ENCODE measurements at regions not wholly inside any gene's neighbourhood (a gene's known extent, or its start where the extent isn't known, plus 50 kb on each side); places are given as distances from the start of the nearest gene placed in this dataset.

DNA sequence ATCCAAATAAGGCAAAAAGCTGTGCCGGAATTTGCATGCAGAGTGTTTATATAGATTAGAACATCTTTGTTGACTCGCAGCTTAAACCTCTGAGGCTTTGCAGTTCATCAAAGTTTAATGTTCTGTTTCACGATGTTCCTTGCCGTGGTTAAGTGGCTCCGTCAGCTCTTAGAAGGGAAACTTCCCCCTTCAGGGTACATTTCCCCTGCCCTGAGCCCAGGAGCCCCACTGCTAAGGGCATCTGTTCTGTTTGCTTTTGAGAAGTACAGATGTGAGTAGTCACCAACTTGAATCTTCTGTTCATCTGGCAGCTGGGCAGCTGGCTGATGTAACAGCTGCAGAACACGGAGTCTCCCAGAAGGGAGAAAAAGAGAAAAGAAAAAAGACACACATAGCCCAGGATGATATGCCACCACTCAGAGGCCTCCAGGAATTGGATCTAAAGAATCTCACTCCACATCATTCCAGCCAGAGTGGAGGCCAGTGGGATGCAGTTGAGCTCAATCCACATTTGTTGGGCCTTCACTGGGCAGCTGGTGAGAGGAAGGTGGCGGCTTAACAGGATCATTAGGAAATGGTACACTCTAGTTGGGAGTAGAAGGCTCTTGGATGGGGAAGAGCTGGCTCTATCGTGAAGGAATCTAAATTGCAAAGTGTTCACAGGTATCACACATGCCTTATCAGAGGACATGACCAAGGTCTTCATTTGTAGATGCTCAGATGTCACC, 178.7 kb upstream of the RBPJ start:
- in situ Hi-C loops (cut with HindIII; ENCODE audit: low pct_unique_long_range_greater_than_20kb, low sequenced_read_pairs): no loop called here

DNA sequence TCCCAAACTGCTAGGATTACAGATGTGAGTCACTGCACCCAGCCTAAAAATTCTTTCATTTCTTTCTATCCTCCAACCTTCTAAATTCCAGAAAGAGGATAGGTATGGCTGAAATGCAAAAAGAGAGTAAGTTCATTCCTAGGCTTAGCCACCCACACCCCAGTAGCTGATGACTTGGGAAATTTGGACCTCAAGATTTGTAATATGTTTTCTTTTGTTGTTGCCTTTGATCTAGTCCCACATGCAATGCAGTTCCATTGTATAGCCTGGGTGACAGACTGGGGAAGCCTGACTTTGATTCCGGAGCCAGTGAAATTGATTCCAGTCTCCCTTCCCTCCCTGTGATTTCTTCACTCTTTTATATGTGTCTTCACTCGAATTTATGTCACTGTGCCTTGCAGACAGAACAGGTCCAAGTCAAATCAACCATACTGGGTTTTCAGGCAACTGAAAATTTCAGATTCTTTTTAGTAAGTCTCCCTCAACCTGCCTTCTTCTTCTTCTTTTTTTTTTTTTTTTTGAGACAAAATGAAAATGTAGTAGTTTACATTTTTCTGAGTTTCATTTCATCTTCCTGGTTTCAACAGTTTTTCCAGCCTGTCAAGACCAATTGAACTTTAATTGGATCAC, 176.2 kb upstream of the RBPJ start:
- DNase-seq (ENCODE audit: low read depth): no peak
- in situ Hi-C loops (cut with HindIII; ENCODE audit: low pct_unique_long_range_greater_than_20kb, low sequenced_read_pairs): no loop called here

More for the DNA sequence above, 178.7 kb upstream of the RBPJ start:
- no peak for DNase-seq (ENCODE audit: low read depth)

DNA sequence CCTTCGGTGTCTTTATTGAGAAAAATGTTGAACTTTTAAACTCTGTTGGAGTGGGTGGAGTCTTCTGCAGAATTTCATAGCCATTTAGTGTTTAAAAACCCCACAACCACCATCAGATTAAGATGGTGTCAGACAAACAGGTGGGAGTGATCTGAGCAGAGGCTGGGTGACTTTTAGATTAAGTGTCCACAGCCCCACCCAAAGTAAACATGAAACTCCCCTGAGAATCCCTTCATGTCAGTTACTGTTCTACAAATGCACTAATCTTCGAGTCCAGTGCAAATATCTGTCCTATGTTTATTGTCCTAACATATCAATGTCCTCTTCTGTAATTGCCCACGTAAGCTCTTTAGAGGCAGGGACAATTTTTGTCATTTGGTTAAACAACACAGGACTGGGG, 175.6 kb upstream of the RBPJ start:
- in situ Hi-C loops (cut with HindIII; ENCODE audit: low pct_unique_long_range_greater_than_20kb, low sequenced_read_pairs): no loop called here
- DNase-seq (ENCODE audit: low read depth): no peak

DNA sequence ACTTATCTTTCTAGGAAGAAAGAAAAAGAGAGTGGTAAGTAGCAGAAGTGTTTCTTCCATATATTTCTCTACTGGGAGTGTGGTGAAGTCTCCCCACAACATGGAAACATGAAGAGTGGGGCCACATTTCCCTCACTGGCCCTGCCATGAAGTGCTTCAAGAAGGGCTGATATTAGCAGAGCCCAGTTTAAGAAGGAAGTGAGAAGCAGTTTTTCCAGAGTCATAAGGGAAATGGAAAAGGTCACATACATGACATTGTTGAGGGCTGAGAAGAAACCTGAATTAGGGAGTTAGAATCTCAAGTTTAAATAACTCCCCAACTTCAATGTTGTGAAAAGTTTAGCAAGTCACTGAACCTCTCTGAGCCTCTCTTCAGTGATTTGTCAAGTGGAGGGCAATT, 171.9 kb upstream of the RBPJ start:
- DNase-seq (ENCODE audit: low read depth): no peak
- in situ Hi-C loops (cut with HindIII; ENCODE audit: low pct_unique_long_range_greater_than_20kb, low sequenced_read_pairs): no loop called here

DNA sequence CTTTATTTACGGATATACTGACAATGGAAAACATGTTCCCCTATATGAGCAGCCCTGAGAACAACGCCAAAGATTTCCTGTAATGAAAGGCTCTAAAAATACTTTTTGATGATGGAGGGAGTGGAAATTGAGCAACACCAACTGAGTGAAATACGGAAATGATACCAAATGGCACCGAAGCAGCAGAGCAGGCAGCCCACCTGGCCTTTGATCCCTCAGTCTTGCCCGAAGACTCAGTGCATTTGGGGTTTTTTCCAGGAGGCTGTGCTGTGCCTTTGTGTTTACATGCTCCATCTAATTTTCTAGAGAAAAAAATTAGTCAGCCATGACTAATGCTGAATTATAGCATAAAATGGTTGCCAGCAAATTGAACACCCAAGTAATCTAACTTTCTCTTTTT, 169.9 kb upstream of the RBPJ start:
- in situ Hi-C loops (cut with HindIII; ENCODE audit: low pct_unique_long_range_greater_than_20kb, low sequenced_read_pairs): no loop called here
- DNase-seq (ENCODE audit: low read depth): no peak

DNA sequence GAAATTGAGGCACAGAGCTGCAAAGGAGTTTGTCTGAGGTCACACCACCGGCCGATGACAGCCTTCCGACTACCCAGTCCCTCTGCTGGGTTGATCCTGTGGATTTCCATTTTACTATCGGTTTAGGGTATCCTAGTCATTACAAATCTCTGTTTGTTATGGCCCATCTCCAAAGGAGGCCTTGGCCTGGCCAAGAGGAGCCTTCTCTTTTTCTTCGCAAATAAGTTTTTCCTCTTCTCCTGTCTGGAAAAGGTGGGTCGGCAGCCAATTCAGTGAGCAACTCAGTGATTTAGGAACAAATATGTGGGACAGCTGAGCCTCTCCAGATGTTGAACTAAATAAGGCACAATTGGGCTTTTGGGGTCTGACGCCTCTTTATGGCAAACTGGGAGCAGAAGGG, 169.2 kb upstream of the RBPJ start:
- in situ Hi-C loops (cut with HindIII; ENCODE audit: low pct_unique_long_range_greater_than_20kb, low sequenced_read_pairs): no loop called here
- no peak for DNase-seq (ENCODE audit: low read depth)

DNA sequence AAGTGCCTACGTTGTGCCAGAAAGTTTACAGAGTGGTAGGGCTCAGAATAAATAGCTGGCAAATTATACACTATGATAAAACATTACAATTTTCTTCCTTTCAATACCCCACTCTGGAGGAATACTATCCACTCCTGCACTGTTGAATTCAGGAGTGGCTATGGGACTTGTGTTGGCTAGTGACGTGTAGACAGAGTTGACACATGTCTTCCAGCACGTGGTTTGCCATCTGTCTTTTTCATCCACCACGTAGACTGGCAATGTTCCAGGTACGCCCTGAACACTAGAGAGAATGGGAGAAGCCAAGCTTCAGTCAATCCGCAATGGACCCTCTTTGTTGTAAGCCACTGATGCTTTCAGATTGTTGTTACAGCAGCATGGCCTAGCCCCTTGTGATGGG, 168.8 kb upstream of the RBPJ start:
- in situ Hi-C loops (cut with HindIII; ENCODE audit: low pct_unique_long_range_greater_than_20kb, low sequenced_read_pairs): no loop called here
- DNase-seq (ENCODE audit: low read depth): no peak

DNA sequence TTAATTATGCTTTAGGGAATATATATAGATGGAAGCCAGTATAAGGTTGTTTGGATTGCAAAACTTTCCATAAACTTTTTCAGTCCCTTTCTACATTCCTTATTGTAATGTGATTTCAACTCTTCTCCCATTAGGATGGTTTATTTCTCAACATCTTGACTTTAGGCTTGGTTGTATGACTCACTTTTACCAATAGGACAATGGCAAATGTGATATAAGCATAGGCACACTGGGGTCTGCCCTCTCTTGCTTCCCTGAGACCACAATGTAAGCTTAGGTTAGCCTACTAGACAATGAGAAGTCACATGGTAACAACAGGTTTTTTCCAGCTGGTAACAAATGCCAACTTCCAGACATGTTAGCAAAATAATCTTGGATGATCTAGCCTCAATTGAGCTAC, 163.3 kb upstream of the RBPJ start:
- in situ Hi-C loops (cut with HindIII; ENCODE audit: low pct_unique_long_range_greater_than_20kb, low sequenced_read_pairs): no loop called here
- no peak for DNase-seq (ENCODE audit: low read depth)

DNA sequence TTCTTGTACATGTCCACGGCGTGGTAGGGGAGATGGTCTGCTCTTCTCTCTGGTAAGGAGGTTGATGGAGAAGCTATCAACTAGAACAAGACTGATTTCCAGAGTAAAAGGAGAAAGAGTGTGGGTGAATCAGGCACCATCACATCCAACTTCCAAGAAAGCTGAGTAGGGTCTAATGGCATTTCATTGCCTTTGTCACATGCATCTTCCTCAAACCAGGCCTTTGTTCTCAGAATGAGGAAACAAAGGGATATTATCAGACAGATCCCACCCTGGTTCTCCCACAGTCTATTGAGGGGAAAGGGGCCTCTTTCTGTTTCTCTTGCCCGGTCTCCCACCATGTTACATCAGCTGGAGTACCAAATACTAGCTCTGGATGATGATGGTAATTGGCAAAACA, 160.2 kb upstream of the RBPJ start:
- in situ Hi-C loops (cut with HindIII; ENCODE audit: low pct_unique_long_range_greater_than_20kb, low sequenced_read_pairs): no loop called here
- no peak for DNase-seq (ENCODE audit: low read depth)

DNA sequence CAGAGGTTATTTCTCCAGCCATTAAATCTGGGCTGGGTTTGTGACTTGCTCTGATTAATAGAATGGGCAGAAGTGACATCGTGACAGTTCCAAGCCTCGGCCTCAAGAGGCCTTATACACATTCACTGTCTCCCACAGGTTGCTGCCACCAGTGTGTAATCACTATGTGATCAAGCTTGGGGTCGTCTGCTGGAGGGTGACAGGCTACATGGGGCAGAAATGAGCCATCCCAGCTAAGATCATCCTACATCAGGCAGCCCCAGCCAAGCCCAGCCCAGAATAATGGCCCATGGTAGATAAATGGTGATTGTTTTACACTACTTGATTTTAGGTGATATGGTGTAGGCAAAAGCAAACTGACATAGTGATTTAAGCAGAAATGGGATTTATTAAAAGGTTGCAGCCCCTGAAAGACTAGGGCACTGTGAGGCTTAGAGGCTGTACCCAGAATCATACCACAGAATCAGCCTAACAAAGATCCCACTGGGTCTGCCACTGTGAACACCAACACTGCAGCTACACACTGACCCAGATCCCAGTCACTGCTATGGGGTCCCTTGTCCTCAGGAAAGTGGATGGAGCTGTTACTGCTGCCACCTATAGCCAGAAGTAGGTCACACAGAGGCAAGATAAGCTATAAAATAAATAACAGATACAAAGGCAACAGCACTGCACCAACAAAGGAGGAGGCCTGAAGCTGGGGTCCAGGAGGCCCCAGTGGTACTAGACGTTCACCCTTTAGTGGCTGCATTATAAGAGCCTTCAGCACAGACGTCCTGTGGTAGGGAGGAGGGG, 159.6 kb upstream of the RBPJ start:
- in situ Hi-C loops (cut with HindIII; ENCODE audit: low pct_unique_long_range_greater_than_20kb, low sequenced_read_pairs): no loop called here
- DNase-seq (ENCODE audit: low read depth): no peak

DNA sequence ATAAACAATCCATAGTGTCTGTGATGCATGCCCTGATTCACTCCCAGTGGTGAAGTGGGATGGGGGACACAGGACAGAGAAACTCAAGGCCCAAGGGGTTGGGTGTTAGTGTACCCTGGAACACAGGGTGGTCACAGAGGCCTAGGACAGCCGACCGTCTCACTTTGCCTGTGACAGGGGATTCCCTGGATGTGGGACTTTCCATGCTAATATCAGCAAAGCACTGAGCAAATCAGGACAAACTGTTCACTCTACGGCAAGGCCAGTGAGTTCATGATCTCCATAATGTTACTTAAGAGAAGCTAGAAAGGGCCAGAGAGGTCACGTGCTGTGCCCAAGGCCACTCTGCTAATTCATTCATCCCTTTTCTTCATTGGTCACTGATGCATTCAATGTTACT, 158.7 kb upstream of the RBPJ start:
- no peak for DNase-seq (ENCODE audit: low read depth)
- in situ Hi-C loops (cut with HindIII; ENCODE audit: low pct_unique_long_range_greater_than_20kb, low sequenced_read_pairs): no loop called here

DNA sequence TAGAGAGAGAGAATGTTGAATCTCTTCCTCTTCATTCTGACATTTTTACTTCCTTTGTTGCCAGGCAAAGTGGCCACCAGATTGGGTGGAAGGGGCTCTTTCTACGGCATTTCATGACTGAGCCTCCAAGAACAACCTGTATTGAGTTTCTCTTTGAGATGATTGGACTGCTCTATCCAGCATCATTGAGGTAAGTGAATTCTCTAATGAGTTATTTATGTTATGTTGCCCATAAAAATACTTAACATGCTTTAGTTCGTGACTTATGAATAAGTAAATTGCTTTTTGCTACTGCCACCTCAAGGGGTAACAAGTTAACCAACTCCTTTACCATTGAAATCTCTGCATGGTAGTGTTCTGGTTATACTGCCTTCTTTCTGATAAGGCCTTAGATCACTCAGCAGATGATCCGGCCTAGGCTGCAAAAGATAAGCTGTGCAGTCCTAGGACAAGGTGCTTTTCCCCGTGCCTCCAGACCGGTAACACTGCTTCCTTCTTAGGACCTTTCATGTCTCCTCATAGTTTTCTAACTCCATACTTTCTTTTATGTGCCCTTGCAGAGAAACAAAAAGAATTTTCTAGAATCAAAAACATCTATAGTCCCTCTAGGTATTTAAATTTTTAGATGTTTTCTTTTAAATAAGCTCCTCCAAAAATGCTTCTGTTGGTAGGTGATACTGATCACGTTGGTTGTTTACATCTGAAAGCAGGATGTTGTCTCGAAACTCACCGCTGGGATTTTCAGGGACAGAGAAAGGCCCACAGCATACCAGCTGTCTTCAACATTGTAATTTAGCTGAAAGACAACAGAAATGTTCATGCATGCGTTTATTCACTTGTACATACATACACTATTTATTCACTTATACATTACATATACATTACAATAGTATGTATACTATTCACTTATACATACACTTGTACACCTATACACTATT, 157.1 kb upstream of the RBPJ start:
- in situ Hi-C loops (cut with HindIII; ENCODE audit: low pct_unique_long_range_greater_than_20kb, low sequenced_read_pairs): no loop called here
- DNase-seq (ENCODE audit: low read depth): no peak

DNA sequence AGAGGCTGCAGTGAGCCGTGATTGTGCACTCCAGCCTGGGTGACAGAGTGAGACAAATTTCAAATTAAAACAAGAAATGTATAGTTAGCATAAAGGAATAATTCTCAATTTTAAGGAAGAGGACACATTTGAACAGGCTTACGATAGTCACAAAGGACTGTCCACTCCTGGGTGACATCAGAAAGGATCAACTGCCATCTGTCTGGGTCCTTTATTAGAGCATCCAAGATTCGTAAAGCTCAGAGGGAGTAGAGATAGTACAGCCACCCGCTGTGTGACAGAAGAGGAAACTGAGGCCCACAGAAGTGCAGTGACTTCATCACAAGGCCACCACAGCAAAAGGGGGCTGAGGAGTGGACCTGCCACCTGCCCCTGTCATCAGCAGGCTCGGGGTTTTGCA, 149.3 kb upstream of the RBPJ start:
- no peak for DNase-seq (ENCODE audit: low read depth)
- in situ Hi-C loops (cut with HindIII; ENCODE audit: low pct_unique_long_range_greater_than_20kb, low sequenced_read_pairs): no loop called here

DNA sequence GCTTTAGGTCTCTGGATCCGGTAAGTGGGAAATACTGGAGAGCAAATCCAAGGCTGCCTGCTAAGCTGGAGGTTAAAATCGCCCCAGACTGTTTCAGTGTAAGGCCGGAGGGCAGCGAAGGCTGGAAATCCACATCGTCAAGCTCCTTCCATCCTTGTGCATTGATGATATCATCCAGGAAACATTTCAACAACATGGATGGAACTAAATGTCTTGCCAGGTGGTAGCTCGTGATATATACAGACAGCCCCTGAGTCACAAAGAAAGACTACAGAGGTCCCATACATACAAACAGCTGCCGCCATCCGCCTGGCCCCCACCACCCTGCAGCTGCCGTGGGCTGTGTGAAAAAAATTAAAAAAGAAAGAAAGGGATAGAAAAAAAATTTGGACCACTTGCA, 148.9 kb upstream of the RBPJ start:
- no peak for DNase-seq (ENCODE audit: low read depth)
- in situ Hi-C loops (cut with HindIII; ENCODE audit: low pct_unique_long_range_greater_than_20kb, low sequenced_read_pairs): no loop called here

DNA sequence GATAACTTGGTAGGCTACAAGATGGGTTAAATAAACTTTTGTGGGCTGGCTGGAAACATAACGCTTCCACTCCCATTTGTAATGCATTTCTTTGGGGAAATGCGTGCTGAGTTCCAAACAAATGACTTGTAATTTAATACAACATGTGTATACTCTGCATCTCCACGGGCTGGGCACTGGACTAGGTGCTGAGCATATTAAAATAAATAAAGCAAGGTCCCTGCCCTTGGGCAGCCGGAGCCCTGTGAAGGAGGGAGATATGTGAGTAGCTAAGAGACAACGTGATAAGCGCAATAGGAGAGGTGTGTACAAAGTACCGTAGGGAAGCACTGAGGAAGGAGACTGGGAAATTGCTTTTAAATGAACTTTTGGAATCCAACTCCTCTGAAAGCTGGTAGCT, 147.2 kb upstream of the RBPJ start:
- in situ Hi-C loops (cut with HindIII; ENCODE audit: low pct_unique_long_range_greater_than_20kb, low sequenced_read_pairs): no loop called here
- DNase-seq (ENCODE audit: low read depth): no peak

DNA sequence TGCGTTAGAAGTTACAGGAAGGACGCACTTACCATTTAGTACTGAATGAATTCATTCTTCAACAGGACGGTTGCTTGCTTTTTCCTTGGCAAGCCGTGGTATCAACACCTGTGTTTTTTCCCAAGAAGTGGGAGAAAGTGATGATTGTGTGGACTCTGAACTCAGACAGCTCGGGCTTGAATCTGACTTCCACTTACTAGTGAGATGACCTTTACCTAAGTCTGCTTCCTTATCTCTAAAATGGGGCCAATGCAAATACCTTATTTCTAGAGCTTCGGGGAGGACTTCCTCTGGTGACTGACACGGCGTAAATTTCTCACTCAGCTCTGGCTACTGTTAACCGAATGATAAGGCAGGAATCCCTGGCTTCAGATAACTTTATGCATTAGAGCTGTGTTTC, 146.8 kb upstream of the RBPJ start:
- DNase-seq (ENCODE audit: low read depth): no peak
- in situ Hi-C loops (cut with HindIII; ENCODE audit: low pct_unique_long_range_greater_than_20kb, low sequenced_read_pairs): no loop called here

DNA sequence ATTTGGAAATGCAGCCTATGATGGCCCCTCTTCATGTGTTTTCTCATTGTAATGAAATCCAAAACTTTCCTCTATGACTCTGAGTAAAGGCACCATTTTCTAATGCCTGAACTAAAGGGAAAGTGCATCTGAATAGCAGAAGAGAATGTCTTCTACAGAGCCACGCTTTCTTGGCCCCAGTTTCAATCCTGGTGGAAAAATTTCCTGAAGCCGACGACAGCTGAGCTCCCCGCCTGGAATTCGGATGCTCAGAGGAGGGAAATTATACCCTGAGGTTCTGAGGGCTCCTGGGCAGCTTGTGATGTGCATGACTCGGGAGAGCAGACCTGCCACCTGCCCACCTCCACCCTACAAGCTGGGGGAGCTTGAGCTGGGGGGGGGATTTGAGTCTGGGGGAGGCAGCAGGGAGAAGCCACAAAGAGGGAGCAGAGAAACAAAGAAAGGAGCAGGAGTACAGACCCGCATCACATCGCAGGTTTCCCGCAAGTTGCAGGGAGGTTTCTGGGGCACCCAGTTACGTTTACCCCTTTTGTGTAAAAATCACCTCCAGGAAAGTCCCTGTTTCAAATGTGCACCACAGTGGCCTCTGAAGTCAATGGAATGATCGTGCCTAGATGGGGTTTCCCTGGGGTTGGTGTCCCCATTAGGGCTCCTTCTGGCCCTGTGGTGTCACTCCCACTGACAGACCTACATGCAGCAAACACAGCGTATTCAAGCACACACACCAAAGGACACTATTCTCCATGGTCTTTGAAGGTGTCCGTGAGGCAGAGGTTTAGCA, 145.6 kb upstream of the RBPJ start:
- in situ Hi-C loops (cut with HindIII; ENCODE audit: low pct_unique_long_range_greater_than_20kb, low sequenced_read_pairs): no loop called here
- no peak for DNase-seq (ENCODE audit: low read depth)

DNA sequence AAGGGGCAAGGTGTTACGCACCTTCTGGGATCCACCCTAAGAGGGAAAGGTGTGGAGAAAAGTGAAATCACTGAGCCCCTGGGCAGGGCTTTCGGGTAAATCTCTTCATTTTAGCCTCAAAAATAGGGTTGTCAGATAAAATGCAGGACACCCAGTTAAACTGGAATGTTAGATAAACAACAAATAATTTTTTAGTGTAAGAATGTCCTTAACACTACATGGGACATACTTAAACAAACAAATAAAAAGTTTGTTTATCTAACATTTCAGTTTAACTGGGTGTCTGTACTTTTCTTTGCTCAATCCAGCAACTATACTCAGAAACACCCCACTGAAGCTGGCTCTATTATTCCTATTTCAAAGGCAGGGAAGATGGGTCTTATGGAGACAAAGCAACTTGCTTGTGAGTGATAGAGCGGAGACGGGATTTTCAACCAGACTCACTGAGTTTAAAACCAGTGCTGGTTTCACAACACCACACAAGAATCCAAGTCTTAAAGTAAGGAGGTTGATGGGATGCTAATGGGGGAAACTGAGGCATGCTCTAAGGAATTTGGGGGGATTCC, 144.8 kb upstream of the RBPJ start:
- in situ Hi-C loops (cut with HindIII; ENCODE audit: low pct_unique_long_range_greater_than_20kb, low sequenced_read_pairs): no loop called here
- DNase-seq (ENCODE audit: low read depth): no peak

Measured in Caki2 (cell line).